PC-9 (cell line): ENCODE measurements at regions not wholly inside any gene's neighbourhood (a gene's known extent, or its start where the extent isn't known, plus 50 kb on each side); places are given as distances from the start of the nearest gene placed in this dataset.

Experiments used
- CTCF ChIP-seq: fragments of 200-600 bp; sonication (generic); conservative IDR thresholded peaks from 2 replicates; pipeline ENCODE4 v1.6.1; 2017; ENCODE audit warnings: mixed run types, antibody characterized with exemption, mild to moderate bottlenecking, moderate library complexity
- EZH2 ChIP-seq: fragments of 200-600 bp; sonication (generic); IDR thresholded peaks from 2 replicates; pipeline ENCODE4 v1.8.0; 2017; ENCODE audit warnings: antibody characterized with exemption, low read depth

- TF ChIP-seq CTCF (no peak), EZH2 (no peak)
Measured at GRCh38 chr13:105340061-105340606, 1195.3 kb downstream of the EFNB2 start.
